Esophagus muscularis mucosa (tissue), 4 donors: ENCODE measurements at regions not wholly inside any gene's neighbourhood (a gene's known extent, or its start where the extent isn't known, plus 50 kb on each side); places are given as distances from the start of the nearest gene placed in this dataset.

Experiments used
- DNase-seq: peaks from one replicate; pipeline ENCODE4 v3.0.0-alpha.2; 2017; ENCODE audit errors: extremely low spot score
- H3K27ac ChIP-seq, 4 donors: fragments of 200-600 bp; sonication (generic); replicated peaks in 1 of 4; 1 replicate in 3 of 4; 2 replicates in 1 of 4; pipeline ENCODE4 v1.5.1; 2016 to 2019; ENCODE audit warnings: mild to moderate bottlenecking in 1 of 4
- H3K27me3 ChIP-seq, 4 donors: fragments of 200-600 bp; sonication (generic); one replicate each; pipeline versions ENCODE4 v1.5.1 to v1.6.0; 2016 to 2019
- H3K36me3 ChIP-seq, 4 donors: fragments of 200-600 bp; sonication (generic); one replicate each; pipeline ENCODE4 v1.5.1; 2016 to 2019
- H3K4me1 ChIP-seq, 4 donors: fragments of 200-600 bp; sonication (generic); one replicate each; pipeline ENCODE4 v1.5.1; 2016 to 2019
- H3K4me3 ChIP-seq, 4 donors: fragments of 200-600 bp; sonication (generic); 1 replicate in 2 of 4; 2 replicates in 2 of 4; pipeline ENCODE4 v1.5.1; 2016 to 2019; ENCODE audit warnings: mild to moderate bottlenecking in 4 of 4, moderate library complexity in 1 of 4
- H3K9me3 ChIP-seq, 4 donors: fragments of 200-600 bp; sonication (generic); 1 replicate in 3 of 4; 2 replicates in 1 of 4; pipeline ENCODE4 v1.5.1; 2016 to 2019
- EP300 ChIP-seq: sonication (generic); formaldehyde crosslinking; IDR thresholded peaks from one replicate; pipeline ENCODE4 v1.6.1; 2017; ENCODE audit warnings: antibody characterized with exemption
- POLR2A ChIP-seq: fragments of 450-650 bp; IDR thresholded peaks from one replicate; pipeline ENCODE4 v1.6.1; 2017; ENCODE audit warnings: antibody characterized with exemption, moderate library complexity, mild to moderate bottlenecking, low read depth
- POLR2AphosphoS5 ChIP-seq, 2 donors: sonication (generic); formaldehyde crosslinking; IDR thresholded peaks; one replicate each; pipeline ENCODE4 v1.6.1; 2017; ENCODE audit warnings: antibody characterized with exemption in 2 of 2
- WGBS: methylation state at CpG from one replicate; pipeline ENCODE4 v1.1.5; 2018; 5-methylcytosine and 5-hydroxymethylcytosine counted together
- intact Hi-C: fragments of 100-400 bp; cut with DNase I; formaldehyde crosslinking; loops from one replicate; pipeline ENCODE4 v1.15.1; 2023
- TF ChIP-seq, protein P1 (sequence below), 3 experiments: fragments of 200-600 bp in 2 of 3; fragments of 450-650 bp in 1 of 3; sonication (generic) in 2 of 3; IDR thresholded peaks; one replicate each; pipeline ENCODE4 v1.5.1; 2017 to 2019; ENCODE audit warnings: antibody characterized with exemption in 3 of 3, mild to moderate bottlenecking in 2 of 3, moderate library complexity in 1 of 3

DNA sequence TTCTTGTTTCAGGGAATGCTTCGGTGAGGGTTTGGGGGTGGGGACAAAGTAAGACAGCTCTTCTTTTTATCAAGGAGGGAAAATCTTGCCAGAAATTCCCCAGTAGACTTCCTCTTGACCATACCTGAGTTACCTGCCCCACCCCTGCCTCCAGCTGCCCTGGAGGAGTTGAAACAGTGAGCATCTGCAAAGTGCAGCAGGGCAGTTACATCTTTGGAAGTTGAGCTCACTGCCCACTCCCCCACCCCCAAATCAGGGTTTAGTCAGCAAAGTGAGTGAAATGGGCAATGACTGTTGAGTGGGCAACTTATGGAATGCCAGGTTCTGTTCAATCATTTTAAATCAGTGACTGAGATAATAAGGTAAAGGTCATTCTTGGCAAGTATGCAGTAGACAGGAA lies 98.8 kb downstream of the BANF2 start:
- no peak for DNase-seq
- no peak overlapping the region for H3K4me3 ChIP-seq
- no peaks in the 10 kb centered on the region for H3K9me3 ChIP-seq
- H3K27ac ChIP-seq = no peak overlapping the region
- no peaks in the 10 kb centered on the region for H3K36me3 ChIP-seq
- intact Hi-C loops = no loop called here
- WGBS = 100% methylated on average over 1 of the region's 1 CpG
- peaks cover 13 to 24% (median 22%) of the 10 kb centered on the region in 4 donors for H3K4me1 ChIP-seq
- no peaks in the 10 kb centered on the region for H3K27me3 ChIP-seq
- no peak for TF ChIP-seq POLR2A
- TF ChIP-seq POLR2AphosphoS5 (IDR thresholded peaks at IDR 0.05) = no peak
- TF ChIP-seq EP300 = no peak
- TF ChIP-seq, protein P1, sequence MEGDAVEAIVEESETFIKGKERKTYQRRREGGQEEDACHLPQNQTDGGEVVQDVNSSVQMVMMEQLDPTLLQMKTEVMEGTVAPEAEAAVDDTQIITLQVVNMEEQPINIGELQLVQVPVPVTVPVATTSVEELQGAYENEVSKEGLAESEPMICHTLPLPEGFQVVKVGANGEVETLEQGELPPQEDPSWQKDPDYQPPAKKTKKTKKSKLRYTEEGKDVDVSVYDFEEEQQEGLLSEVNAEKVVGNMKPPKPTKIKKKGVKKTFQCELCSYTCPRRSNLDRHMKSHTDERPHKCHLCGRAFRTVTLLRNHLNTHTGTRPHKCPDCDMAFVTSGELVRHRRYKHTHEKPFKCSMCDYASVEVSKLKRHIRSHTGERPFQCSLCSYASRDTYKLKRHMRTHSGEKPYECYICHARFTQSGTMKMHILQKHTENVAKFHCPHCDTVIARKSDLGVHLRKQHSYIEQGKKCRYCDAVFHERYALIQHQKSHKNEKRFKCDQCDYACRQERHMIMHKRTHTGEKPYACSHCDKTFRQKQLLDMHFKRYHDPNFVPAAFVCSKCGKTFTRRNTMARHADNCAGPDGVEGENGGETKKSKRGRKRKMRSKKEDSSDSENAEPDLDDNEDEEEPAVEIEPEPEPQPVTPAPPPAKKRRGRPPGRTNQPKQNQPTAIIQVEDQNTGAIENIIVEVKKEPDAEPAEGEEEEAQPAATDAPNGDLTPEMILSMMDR (IDR thresholded peaks at IDR 0.05) = no peak

DNA sequence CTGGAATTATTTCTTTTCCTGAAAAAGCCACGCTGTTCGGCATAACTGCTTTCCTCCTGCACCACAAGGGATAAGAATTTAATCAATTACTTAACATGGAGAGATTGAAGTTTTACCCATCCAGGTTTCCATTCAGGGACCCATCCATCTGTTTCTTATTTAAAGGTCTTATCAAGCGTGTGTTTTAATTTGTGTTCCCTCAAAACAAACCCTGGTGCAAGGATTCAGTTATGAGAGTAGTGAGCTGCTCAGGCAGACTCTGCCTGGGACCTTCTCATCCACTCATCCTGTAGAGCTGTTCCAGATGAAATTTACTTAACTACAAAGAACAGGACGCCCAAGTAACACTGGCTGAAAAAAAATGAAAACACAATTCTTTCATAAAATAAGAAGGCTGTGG lies 97.8 kb downstream of the BANF2 start:
- no peak overlapping the region for H3K4me3 ChIP-seq
- no peak overlapping the region for H3K27ac ChIP-seq
- no peak for TF ChIP-seq POLR2AphosphoS5 (IDR thresholded peaks at IDR 0.05)
- TF ChIP-seq, protein P1 (IDR thresholded peaks at IDR 0.05) = no peak
- TF ChIP-seq POLR2A = no peak
- TF ChIP-seq EP300 = no peak
- intact Hi-C loops = no loop called here
- no peaks in the 10 kb centered on the region for H3K36me3 ChIP-seq
- peaks cover 13 to 24% (median 22%) of the 10 kb centered on the region in 4 donors for H3K4me1 ChIP-seq
- H3K9me3 ChIP-seq = no peaks in the 10 kb centered on the region
- 83% methylated on average over 4 of the region's 4 CpGs for WGBS
- H3K27me3 ChIP-seq = no peaks in the 10 kb centered on the region
- no peak for DNase-seq

- Histone ChIP-seq H3K27me3 (no peaks in the 10 kb centered on the region), H3K36me3 (no peaks in the 10 kb centered on the region), H3K9me3 (no peaks in the 10 kb centered on the region), H3K4me1 (peaks cover 13 to 24% (median 22%) of the 10 kb centered on the region in 4 donors), H3K27ac (no peak overlapping the region), H3K4me3 (no peak overlapping the region)
- no peak for DNase-seq
- intact Hi-C loops = no loop called here
- WGBS = 91% methylated on average over 3 of the region's 3 CpGs
- TF ChIP-seq POLR2AphosphoS5 (IDR thresholded peaks at IDR 0.05) = no peak
- TF ChIP-seq, protein P1 (IDR thresholded peaks at IDR 0.05) = no peak
- no peak for TF ChIP-seq POLR2A
- no peak for TF ChIP-seq EP300
These were observed 97.4 kb downstream of the BANF2 start for GRCh38 chr20:17797161-17797560.

DNA sequence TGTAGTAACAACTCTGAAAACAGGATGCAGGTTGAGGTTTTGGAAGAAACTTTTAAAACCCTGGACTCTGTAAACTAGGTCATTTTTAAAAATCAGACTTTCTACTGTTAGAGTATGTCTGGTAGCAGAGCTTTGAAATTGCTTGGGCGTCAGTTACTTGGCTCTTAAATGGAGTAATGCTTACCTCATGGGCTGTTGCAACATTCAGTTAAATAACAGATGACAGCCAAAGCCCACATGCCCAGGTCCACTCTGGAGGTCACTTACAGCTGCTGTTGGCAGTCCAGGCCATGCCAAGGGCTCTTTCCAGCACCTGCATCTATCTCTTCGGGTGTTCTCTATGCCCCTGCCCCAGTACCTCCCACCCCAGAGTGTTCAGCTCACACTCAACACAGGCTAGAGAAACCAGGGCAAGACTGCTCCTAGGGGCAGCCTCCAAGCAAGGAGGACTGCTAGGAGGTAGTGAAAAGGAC lies 96.4 kb downstream of the BANF2 start:
- peak overlapping the region; percentile 59 to 73 (median 66) for H3K27ac ChIP-seq
- DNase-seq = no peak
- intact Hi-C loops = no loop called here

DNA sequence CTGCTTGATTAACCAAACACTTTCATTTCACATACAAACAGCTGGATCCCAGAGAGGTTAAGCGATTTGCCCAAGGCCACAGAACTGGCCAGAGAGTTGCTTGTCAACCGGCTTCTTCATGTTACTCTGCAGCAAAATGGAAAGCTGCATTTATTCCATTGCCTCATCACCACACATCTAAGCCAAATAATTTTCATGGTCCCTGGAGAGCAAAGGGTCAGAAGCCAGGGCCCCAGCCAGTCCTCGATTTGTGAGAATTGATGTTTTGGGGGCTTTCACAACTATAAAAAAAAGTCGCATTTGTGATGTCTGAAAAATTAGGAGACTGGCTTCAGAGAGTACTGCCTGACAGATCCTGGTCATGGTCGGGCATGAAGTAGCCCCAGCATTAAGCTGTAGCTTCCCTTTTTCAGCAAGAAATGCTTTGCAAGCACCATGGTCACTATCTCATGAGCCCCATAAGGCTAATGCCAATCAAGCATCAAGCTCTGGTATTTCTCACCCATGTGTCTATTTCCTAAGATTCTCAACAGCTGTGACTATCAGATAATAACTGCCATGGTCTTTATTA lies 95.8 kb downstream of the BANF2 start:
- no peaks in the 10 kb centered on the region for H3K9me3 ChIP-seq
- DNase-seq = no peak
- peaks cover 13 to 24% (median 22%) of the 10 kb centered on the region in 4 donors for H3K4me1 ChIP-seq
- whole genome bisulfite sequencing = 61% methylated on average over 5 of the region's 5 CpGs
- H3K36me3 ChIP-seq = no peaks in the 10 kb centered on the region
- no peak overlapping the region for H3K4me3 ChIP-seq
- TF ChIP-seq, protein P1 (IDR thresholded peaks at IDR 0.05) = no peak
- no peak for TF ChIP-seq POLR2A
- TF ChIP-seq EP300 = no peak
- TF ChIP-seq POLR2AphosphoS5 (IDR thresholded peaks at IDR 0.05) = no peak
- intact Hi-C loops = no loop called here
- no peaks in the 10 kb centered on the region for H3K27me3 ChIP-seq
- peak overlapping the region; percentile 59 to 73 (median 66) for H3K27ac ChIP-seq

More for the DNA sequence above, 96.4 kb downstream of the BANF2 start:
- no peaks in the 10 kb centered on the region for H3K36me3 ChIP-seq
- no peaks in the 10 kb centered on the region for H3K27me3 ChIP-seq
- no peak for TF ChIP-seq EP300
- TF ChIP-seq POLR2AphosphoS5 (IDR thresholded peaks at IDR 0.05) = peak; percentile 41 to 55
- no peak overlapping the region for H3K4me3 ChIP-seq
- WGBS = 44% methylated on average over 2 of the region's 2 CpGs
- no peaks in the 10 kb centered on the region for H3K9me3 ChIP-seq
- peaks cover 13 to 24% (median 22%) of the 10 kb centered on the region in 4 donors for H3K4me1 ChIP-seq
